CD4-positive, alpha-beta T cell treated with Interleukin-6 at 100 ng/mL for 8 hours (primary cell): ENCODE measurements at regions not wholly inside any gene's neighbourhood (a gene's known extent, or its start where the extent isn't known, plus 50 kb on each side); places are given as distances from the start of the nearest gene placed in this dataset.
"Not testable (repeated sequence)": the region's sequence is repeated elsewhere in the genome, so short reads cannot be mapped to it uniquely, and the experiment has no call there.

Experiments used
- DNase-seq: peaks from one replicate; pipeline ENCODE4 v3.0.0-alpha.2; 2020; ENCODE audit warnings: mixed read lengths, low spot score

DNA sequence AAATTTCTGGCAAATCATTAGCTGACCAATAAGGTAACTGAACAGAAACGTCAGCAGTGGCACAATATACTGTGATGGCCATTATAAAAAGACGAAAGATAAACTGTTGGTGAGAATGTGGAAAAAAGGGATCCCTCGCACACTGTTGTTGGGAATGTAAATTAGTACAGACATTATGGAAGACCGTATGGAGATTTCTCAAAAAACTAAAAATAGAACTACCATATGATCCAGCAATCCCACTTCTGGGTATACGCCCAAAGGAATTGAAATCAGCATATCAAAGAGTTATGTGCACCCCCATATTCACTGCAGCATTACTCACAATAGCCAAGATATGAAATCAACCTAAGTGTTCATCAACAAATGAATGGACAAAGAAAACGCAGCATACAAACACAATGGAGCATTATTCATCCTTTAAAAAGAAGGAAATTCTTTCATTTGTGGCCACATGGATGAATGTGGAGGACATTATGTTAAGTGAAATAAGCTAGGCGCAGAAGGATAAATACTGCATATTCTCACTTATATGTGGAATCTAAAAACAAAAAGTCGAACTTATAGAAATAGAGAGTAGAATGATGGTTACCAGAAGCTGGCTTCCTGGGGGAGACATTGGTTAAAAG lies 257.7 kb downstream of the RHOU start:
- DNase-seq: no peak

DNA sequence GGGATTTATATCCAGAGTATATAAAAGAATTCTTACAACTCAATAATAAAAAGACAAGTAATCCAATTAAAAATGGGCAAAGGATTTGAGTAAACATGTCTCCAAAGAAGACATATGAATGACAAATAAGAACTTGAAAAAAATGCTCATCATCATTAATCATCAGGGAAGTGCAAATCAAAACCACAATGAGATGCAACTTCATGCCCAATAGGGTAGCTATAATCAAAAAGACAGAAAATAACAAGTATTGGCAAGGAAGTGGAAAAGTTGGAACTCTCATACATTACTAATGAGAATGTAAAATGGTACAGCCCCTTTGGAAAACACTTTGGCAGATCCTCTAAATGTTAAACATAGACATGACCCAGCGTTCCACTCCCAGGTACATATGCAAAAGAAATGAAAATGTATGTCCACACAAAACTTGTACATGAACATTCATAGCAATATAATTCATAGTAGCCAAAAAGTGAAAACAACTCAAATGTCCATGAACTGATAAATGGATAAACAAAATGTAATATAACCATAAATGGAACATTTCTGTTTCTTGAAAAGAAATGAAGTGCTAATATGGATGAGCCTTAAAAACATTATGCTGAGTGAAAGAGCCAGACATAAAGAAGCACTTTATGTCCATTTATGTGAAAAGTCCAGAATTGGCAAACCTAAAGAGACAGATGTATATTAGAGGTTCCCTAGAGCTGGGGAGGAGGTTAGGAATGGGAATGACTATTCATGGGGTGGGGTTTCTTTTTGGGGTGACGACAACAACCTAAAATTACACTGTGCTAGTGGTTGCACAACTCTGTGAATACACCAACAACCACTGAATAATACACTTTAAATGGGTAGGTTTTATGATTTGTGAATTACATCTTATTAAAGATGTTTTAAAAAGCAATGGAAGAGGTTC lies 259.7 kb downstream of the RHOU start:
- DNase-seq: no peak

DNA sequence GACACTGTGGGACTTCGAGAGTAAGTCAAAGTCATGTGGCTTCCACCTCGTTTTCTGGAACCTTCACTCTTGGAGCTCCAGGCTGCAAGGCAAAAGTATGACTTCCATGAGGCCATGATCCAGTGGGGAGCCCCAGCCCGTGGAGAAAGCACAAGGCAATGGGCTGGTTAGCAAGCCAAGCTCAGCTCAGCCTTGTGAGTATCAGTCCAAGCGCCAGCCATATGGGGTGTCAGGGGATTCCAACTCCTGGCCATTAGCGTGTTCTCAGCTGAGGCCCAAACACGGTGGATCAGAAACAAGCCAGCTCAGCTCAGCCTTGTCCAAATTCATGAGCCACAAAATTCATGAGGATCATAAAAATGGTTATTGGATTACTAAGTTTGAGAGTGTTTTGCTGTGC lies 261.0 kb downstream of the RHOU start:
- no peak for DNase-seq

DNA sequence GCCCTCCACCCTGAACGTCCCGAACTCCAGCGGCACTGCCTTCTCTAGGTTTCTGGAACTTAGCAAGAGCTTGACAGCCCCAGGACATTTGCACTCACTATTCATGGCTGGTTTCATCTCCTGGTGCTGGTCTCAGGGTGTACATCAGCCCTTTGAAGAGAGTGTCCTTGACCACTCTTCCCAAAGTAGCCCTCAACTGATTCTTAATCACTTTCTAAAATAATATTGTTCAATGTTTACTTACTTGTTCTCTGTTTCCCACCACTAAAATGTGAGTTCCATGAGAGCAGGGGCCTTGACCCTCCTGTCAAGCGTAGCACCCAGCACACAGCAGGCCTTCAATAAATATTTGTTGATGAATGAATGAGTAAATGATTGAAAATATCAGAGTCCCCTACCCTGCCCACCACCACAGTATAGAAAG lies 262.5 kb downstream of the RHOU start:
- DNase-seq: no peak

DNA sequence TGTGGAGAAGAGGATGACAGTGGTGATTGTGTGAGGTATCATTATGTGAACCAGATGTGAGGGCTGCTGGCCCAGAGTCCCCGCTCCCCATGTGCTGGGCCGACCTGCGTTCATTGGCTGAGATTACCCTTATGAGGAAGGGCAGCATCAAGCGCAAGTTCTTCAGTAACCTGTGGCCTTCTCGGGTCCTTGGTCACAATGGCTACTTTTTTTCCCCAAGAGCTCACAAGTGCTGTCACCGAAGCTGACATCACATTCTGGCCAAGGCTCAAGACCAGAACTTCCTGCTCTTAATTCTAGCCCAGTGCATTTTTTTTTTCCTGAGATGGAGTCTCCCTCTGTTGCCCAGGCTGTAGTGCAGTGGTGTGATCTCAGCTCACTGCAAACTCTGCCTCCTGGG lies 262.9 kb downstream of the RHOU start:
- DNase-seq: no peak

DNA sequence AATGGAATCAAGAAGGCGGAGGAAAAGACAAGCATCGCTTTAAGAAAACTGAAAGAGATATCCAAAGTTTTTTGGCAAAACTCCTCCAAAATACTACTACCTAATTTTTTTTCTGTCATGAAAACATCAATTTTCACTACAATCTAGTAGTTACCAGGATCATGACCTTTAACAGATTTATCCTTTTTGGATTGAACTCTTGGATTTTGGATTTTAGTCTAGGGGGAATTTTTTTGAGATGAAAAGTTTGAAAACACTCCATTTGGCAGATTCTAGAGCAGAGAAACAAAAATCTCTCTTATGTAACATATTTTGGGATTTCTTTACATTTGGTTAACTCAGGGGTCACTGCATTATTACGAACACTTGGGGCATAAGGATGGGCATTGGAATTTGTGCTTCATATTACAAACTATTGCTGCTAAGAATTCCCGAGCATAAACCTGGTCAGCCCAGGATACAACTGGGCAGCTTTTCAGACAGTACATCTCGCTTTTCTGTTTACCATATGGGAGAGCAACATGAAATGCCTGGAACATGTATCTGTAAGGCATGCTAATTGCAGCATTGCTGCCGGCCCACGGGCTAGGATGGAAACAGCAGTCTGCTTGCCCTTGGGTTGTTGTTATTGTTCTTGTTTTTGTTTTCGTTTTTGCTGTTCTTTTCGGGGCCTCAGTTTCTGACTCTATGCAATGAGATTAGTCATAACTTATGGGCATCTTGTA lies 264.3 kb downstream of the RHOU start:
- no peak for DNase-seq

DNA sequence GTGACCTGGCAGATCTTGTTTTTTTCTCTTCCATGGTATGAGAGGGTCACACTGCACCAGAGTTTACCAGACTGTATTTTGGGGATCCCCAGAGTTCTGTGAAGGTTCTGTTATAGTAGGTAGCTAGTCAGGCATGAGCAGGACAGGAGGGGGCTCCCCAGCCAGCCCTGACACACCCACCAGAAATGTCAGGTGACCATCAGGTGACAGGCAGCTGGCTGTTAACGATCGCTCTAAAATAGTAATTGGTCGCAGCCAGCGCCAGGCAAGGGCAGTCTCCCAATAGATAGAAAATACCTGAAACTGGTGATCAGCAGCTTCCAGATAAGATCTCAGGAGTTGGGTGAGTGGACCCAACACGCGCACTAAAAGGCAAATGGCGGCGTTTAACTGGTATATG lies 264.9 kb downstream of the RHOU start:
- DNase-seq: no peak

DNA sequence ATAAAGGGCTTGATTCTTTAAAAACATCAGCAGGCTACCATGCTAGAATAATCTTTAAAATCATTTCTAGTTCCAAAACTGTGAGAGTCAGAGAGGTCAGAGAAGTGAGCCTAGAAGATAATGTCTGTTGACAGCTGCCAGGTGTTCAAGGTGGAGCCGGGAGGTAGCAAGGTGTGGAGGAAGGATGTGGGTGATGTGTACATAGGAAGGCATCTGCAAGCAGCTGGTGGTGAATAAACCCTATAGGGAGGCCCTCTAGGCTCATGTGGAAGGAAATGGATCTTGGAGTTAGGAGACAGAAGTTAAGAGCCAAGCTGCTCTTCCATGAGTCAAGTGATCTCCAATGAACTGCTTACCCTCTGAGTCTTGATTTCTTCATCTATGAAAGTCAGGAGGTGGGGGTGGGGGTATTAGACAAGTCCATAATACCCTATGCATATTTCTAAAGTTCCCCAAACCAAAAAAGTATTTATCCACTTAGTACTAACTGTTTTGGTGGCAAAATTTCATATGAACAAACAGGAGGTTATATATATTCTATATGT lies 266.3 kb downstream of the RHOU start:
- peak; percentile 26 for DNase-seq

DNA sequence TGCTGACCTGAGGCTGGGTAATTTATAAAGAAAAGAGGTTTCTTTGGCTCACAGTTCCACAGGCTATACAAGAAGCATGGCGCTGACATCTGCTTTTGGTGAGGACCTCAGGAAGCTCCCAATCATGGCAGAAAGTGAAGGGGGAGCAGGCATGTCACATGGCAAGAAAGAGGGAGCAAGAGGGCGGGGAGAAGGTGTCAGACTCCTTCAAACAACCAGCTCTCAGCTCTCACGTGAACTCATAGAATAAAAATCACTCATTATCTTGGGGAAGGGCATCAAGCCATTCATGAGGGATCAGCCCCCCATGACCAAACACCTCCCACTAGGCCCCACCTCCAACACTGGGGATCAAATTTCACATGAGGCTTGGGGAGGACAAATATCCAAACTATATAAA lies 266.8 kb downstream of the RHOU start:
- no peak for DNase-seq

DNA sequence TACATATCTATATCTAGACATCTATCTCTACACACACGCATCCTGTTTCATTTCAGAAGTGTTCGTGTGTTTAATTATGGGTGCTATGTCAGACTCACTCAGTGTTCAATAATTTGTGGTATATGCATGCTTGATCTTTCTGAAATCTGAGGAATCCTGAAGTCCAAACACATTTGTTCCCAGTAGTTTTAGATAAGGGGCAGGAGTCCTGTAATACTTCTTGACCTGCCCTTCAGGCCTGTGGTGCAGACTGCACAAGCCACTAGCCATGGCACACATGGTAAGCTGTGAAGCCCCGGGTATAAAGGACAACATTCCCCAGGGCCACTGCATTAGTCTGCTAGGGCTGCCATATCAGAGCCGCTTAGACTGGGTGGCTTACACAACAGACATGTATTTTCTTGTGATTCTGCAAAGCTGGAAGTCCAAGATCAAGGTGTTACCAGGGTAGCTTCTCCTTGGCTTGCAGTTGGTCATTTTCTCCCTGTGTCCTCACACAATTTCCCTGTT lies 267.2 kb downstream of the RHOU start:
- no peak for DNase-seq

DNA sequence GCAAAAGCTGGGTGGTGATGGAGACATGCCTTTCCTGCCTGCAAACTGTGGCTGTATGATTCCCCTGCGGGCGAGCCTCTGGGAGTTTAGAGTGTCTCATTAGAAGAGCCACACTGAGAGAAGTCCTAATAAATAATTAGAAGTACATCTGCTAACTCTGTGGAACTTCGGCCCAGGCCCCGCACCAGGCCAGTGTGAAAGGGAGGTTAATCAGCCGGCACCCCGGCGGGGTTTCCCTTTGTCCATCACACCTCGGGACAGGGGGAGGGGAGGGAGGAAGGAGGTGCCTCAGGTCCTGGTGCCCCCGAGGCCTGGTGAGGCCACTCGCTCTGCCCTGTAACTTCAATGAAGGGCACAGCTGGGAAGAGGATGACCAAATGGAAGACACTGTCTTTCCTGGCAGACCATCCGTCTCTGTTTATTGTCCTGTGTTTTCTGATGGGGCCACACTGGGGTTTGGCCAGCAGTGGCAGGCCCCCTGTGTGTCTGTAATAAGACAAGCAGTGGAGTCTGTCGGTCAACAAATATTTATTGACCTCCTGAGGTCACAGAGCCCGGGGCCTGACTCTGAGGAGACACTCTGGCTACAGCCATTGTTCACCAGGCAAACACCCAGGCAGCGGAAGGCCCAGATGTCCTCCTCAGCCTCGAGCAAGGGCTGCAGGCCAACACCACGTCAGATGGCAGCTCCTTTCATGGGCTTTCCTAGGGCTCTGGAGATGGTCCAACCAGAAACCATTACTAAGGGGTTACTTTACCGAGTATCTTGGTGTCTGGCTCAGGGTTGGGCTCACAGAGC lies 267.5 kb upstream of the RAB4A start:
- DNase-seq: no peak

DNA sequence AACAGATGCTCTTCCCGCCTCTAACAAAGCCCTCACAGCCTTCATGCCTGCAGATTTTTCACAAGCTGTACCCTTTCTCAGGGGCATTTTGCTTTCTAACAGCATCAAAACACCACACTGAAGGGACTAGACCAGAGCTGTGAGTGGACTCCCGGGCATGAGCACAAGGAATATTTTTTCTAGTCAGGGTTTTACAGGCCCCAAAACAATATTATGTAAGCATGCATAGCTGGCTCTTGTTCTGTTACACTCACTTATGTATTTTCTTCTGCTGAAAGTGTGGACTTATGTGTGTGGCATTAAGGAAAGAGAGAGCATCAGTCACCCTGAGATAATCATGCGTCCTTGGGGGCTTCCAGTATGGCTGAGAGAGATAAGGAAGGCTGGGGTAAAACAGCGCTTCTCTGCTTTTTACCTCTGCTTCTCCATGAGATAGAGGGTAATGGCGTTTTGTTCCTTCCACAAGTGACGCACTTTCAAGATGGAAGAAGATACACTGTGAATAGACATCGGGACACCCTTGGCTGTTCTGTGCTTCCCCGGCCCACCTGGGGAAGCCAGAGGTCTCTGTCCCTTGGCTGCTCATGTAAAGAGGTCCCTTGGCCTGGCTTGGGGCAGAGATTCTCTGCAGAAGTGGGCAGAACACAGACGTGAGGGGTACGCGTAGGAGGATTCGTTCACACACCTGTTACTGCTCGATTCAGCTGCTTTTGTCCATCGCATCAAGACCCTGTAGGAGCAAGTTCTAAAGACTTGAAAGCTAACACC lies 266.7 kb upstream of the RAB4A start:
- no peak for DNase-seq

DNA sequence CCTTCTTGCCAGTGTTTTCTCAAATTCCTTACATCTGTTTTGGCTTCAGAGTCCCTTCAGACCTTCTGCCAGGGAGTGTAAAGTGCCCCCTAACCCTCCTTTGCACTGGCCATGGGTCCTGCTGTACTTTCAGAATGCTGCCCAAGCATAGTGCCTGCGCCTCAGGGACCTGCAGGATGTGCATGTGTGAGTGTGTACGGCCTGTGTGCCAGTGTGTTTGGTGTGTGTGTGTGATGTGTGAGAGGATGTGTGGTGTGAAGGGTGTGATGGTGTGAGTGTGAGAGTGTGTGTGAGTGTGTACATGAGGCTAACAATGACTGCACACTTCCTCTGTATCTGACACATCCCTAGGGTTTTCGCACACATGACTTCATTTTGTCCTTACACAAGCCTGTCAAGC lies 265.8 kb upstream of the RAB4A start:
- DNase-seq: no peak

DNA sequence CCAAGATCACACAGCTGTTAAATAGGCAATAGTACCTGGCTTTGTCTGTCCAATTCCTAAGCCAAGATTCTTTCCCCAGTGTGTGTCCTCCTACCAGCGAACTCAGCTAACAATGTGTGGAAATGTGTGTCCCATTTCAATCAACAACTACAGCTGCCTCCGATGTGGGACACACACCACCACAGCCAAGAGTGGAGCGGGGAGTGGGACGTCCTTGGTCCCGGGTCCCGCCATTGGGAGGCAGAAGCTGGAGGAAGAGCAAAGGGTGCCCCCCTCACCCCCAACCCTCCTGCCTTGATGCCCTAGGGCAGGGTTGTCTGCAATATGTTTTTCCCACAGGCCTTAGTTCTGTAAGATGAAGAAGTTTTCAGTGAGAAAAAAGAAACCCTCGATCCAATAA lies 265.4 kb upstream of the RAB4A start:
- DNase-seq: no peak

DNA sequence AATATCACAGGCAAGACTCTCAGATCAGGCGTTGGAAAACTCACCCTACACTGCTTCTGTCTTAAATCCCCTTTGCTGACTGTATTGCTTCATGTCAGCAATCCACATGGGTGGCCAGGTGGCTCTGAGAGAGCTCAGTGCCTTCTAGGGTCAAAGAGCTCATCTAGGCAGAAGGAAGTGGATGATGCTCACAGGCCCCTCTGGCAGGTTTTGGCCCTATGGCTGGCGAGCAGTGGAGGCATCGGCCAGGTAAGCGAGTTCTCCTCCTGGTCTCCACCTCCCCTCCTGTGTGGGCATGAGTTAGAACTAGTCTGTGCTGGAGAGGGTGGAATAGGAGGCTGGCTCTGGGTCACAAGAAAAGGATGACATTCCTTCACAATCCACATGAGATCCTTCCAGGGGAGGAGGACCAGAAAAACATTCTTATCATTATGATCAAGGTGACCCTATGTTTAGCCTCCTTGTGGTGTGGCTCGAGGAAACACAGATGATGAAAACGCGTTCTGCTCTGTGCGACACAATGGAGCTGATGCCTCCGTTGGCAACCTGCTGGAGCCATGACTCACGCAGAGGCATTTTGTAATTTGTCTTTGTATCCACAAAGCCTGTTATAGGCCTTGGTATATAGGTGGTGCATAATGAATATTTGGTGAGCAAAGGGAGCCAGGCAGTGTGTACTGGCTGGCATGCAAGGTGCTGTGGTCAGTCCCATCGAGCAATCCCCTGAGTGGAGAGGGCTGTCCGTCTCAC lies 264.6 kb upstream of the RAB4A start:
- no peak for DNase-seq

DNA sequence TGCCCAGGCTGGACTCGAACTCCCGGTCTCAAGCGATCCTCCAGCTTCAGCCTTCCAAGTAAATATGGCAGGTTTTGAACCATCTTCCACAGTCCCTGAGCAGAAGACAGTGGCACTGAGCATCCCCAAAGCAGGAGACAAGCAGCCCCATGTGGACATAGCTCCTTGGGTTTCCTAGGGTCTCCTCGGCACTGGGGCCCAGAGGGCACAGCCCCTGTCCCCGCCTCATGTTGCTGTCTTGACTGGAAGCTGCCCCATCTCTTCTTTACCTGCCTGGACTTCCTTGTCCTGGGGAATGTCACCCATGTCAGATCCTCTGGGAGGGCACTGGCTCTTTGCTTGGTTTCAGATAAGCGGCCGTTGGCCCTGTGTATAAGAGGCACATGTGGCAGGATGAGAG lies 263.7 kb upstream of the RAB4A start:
- no peak for DNase-seq

DNA sequence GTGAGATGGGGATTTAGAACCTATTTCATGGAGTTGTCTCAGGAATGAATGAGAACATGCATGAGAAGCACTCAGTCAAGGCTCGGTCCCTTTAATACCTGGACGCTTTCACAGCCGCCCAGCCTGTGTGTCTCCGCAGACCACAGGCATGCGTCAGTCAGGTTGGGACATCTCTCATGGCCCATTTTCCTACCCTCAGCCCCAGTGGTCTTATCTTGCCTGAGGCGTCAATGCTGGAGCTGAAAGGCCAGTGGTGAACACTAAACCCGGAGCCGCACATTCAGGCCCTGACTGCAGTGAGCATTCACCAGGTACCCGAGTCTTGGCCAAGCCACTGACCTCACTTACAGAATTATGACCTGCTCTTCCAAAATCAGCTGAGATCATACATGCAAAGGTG lies 263.2 kb upstream of the RAB4A start:
- DNase-seq: no peak

DNA sequence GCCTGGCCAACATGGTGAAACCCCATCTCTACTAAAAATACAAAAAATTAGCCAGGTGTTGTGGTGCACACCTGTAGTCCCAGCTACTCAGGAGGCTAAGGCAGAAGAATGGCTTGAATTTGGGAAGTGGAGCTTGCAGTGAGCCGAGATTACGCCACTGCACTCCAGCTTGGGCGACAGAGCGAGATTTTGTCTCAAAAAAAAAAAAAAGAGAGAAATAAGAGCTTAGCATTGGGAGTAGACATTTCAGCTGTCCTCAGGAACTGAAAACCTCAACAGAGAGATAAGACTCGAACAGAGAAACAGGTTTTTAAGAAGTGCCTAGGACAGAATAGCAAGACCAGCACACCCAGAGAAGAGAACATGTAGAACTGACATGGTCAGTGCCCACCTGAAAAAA lies 262.6 kb upstream of the RAB4A start:
- not testable (repeated sequence) for DNase-seq

DNA sequence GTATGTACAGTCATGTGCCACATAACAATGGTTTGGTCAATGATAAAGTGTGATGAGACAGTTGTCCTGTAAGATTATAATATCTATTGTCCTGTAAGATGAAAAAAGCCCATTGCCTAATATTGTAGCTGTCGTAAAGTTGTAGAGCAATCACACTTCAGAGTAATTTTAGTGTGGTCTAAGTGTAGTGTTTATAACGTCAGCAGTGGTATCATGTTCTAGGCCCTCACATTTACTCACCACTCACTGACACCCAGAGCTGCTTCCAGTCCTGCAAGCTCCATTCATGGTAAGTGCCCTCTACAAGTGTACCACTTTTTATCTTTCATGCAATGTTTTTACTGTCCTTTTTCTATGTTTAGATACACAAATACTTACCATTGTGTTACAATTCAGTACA lies 259.9 kb upstream of the RAB4A start:
- DNase-seq: no peak

DNA sequence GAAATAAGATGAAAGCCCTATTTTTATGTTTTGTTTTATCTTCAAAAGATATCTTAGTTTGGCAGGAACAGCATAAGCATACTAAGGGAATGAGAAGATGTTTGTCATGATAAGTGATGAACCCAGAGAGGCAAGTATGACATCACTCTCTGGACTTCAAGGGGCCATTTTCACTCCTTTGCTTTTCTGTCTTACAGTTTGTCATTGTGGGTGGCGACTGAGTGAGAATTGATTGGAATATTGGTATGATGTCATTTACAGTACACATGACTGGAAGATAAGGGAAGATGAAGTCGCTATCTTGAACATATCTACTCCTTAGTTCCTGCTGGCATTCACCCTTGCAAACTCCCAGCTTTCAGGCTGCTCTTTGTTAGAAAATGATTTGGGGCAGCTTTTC lies 258.1 kb upstream of the RAB4A start:
- DNase-seq: no peak
